NT2/D1 (cell line): ENCODE measurements at regions not wholly inside any gene's neighbourhood (a gene's known extent, or its start where the extent isn't known, plus 50 kb on each side); places are given as distances from the start of the nearest gene placed in this dataset.

Experiments
- SUZ12 ChIP-seq: IDR thresholded peaks from 2 replicates; pipeline ENCODE4 v1.6.1; 2011; ENCODE audit not compliant: insufficient read length, insufficient read depth; ENCODE audit errors: extremely low read depth
- YY1 ChIP-seq: IDR thresholded peaks from 2 replicates; pipeline ENCODE4 v1.6.1; 2011; ENCODE audit not compliant: insufficient read length, insufficient read depth
- ZNF274 ChIP-seq: IDR thresholded peaks from 2 replicates; pipeline ENCODE4 v1.6.1; 2011; ENCODE audit warnings: mild to moderate bottlenecking, low read depth, low read length

- TF ChIP-seq SUZ12 (no peak), ZNF274 (no peak), YY1 (no peak)
These were observed 556.5 kb upstream of the KCNMB2 start for GRCh38 chr3:177979703-177980102.
